NCI-H1694 (cell line): ENCODE measurements at regions not wholly inside any gene's neighbourhood (a gene's known extent, or its start where the extent isn't known, plus 50 kb on each side); places are given as distances from the start of the nearest gene placed in this dataset.

Source experiments
- DNase-seq: peaks from one replicate; lab custom pipeline; 2025; lab: John Stamatoyannopoulos, UW

GRCh38 chr7:15855525-15856109, 169.1 kb upstream of the MEOX2 start:
- DNase-seq: no peak

- no peak for DNase-seq
Observed at GRCh38 chr7:15854841-15855524, 168.5 kb upstream of the MEOX2 start.

GRCh38 chr7:15853832-15854470, 167.5 kb upstream of the MEOX2 start:
- DNase-seq: no peak

- no peak for DNase-seq
Observed at GRCh38 chr7:15851201-15851600, 164.7 kb upstream of the MEOX2 start.

GRCh38 chr7:15848901-15849300, 162.4 kb upstream of the MEOX2 start:
- DNase-seq: no peak

- DNase-seq: no peak
Observed at GRCh38 chr7:15848362-15848761, 161.9 kb upstream of the MEOX2 start.

- DNase-seq: no peak
Observed at GRCh38 chr7:15845868-15846267, 159.4 kb upstream of the MEOX2 start.

GRCh38 chr7:15845461-15845860, 159.0 kb upstream of the MEOX2 start:
- DNase-seq: peak; percentile 56

GRCh38 chr7:15839416-15840100, 153.1 kb upstream of the MEOX2 start:
- DNase-seq: peak; percentile 59

- no peak for DNase-seq
Observed at GRCh38 chr7:15838265-15838664, 151.8 kb upstream of the MEOX2 start.

GRCh38 chr7:15837306-15837950, 150.9 kb upstream of the MEOX2 start:
- DNase-seq: no peak

GRCh38 chr7:15836651-15837050, 150.2 kb upstream of the MEOX2 start:
- no peak for DNase-seq

GRCh38 chr7:15836041-15836440, 149.6 kb upstream of the MEOX2 start:
- DNase-seq: no peak

GRCh38 chr7:15834446-15834845, 148.0 kb upstream of the MEOX2 start:
- no peak for DNase-seq

GRCh38 chr7:15832996-15833395, 146.5 kb upstream of the MEOX2 start:
- no peak for DNase-seq

- no peak for DNase-seq
Observed at GRCh38 chr7:15831606-15832005, 145.1 kb upstream of the MEOX2 start.

GRCh38 chr7:15829691-15830090, 143.2 kb upstream of the MEOX2 start:
- DNase-seq: no peak

- DNase-seq: no peak
Observed at GRCh38 chr7:15828881-15829280, 142.4 kb upstream of the MEOX2 start.

- DNase-seq: no peak
Observed at GRCh38 chr7:15821484-15822427, 135.3 kb upstream of the MEOX2 start.

GRCh38 chr7:15820319-15820718, 133.8 kb upstream of the MEOX2 start:
- DNase-seq: no peak

GRCh38 chr7:15816835-15817426, 130.4 kb upstream of the MEOX2 start:
- no peak for DNase-seq
